ENCODE measurements at regions not wholly inside any gene's neighbourhood (a gene's known extent, or its start where the extent isn't known, plus 50 kb on each side); places are given as distances from the start of the nearest gene placed in this dataset.
A peak's percentile ranks its signal among the peaks of the same experiment; 100 is the strongest.

DNA sequence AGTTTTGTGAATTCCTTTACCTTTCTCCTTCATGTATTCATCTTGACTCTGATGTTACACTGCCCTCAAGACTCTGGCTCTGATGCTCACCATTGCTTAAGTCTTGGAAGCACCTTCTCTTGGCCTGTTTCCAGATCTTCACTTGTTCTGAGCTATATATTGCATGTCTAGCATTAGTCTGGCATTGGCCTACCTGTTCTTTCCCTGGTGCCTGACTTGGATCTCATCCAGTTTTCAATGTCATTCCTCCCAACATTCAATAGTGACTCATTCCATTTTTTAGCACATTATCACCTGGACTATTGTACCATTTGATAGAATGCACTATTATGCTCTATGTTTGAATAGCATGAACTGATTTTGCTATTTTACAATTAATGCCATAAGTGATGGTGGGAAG is 127.3 kb upstream of the NYAP2 start:
- Mint-ChIP-seq H3K27ac (ENCODE audit: unreplicated experiment) (no peak overlapping the region), H3K4me3 (ENCODE audit: unreplicated experiment) (no peak overlapping the region), H3K4me1 (ENCODE audit: unreplicated experiment) (peaks cover 4% of the 10 kb centered on the region), H3K36me3 (ENCODE audit: unreplicated experiment) (no peaks in the 10 kb centered on the region), H3K9me3 (ENCODE audit: unreplicated experiment) (no peaks in the 10 kb centered on the region), H3K27me3 (ENCODE audit: unreplicated experiment) (no peaks in the 10 kb centered on the region)
- TF ChIP-seq CTCF (IDR thresholded peaks at IDR 0.05): no peak
- DNase-seq (ENCODE audit: extremely low spot score, unreplicated experiment): no peak

GRCh38 chr2:225270861-225271260 is 128.6 kb upstream of the NYAP2 start:
- H3K27me3 Mint-ChIP-seq (ENCODE audit: unreplicated experiment): no peaks in the 10 kb centered on the region
- no peak overlapping the region for H3K27ac Mint-ChIP-seq (ENCODE audit: unreplicated experiment)
- H3K9me3 Mint-ChIP-seq (ENCODE audit: unreplicated experiment): no peaks in the 10 kb centered on the region
- H3K4me1 Mint-ChIP-seq (ENCODE audit: unreplicated experiment): peaks cover 4% of the 10 kb centered on the region
- peak; percentile 20 for TF ChIP-seq CTCF (IDR thresholded peaks at IDR 0.05)
- DNase-seq (ENCODE audit: extremely low spot score, unreplicated experiment): no peak
- H3K36me3 Mint-ChIP-seq (ENCODE audit: unreplicated experiment): no peaks in the 10 kb centered on the region
- no peak overlapping the region for H3K4me3 Mint-ChIP-seq (ENCODE audit: unreplicated experiment)

DNA sequence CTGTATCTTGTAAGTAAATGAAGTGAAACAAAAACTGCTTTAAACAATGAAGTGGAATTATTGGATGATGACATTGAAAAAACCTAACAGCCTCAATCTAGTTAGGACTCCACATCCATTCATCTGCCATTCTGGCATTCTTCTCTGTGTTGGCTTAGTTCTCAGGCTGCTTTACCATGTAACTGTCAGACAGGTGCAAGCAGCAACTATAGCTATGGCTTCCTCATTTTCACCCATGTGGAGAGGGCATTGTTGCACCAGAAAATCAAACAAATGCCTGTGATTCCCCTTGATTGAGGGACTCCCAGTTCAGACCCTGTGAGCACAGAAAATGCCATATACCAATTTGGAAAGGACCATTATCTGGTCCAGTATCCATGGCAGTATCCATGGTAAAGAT is 129.5 kb upstream of the NYAP2 start:
- Mint-ChIP-seq H3K4me3 (ENCODE audit: unreplicated experiment) (no peak overlapping the region), H3K4me1 (ENCODE audit: unreplicated experiment) (peaks cover 4% of the 10 kb centered on the region), H3K27ac (ENCODE audit: unreplicated experiment) (no peak overlapping the region), H3K27me3 (ENCODE audit: unreplicated experiment) (no peaks in the 10 kb centered on the region), H3K9me3 (ENCODE audit: unreplicated experiment) (no peaks in the 10 kb centered on the region), H3K36me3 (ENCODE audit: unreplicated experiment) (no peaks in the 10 kb centered on the region)
- DNase-seq (ENCODE audit: extremely low spot score, unreplicated experiment): no peak
- no peak for TF ChIP-seq CTCF (IDR thresholded peaks at IDR 0.05)

DNA sequence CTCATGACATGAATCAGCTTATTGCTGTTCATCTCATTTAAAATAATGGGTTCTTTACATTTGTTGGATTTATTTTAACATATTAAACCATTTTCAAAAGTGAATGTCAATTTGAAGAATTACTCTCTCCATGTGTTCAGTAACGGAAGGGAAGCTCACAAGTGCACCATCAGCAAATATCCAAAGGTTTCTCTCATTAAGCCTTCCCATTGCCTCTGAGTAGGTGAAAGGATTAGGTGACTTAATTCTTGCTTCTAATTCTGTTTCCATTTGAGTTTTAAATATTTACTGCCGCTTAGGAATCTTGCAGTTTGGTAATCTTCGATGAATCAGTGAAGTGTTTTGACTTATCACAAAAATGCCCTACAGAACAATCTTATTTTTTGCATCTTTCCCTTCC is 145.1 kb upstream of the NYAP2 start:
- TF ChIP-seq CTCF (IDR thresholded peaks at IDR 0.05): no peak
- H3K4me1 Mint-ChIP-seq (ENCODE audit: unreplicated experiment): no peaks in the 10 kb centered on the region
- no peaks in the 10 kb centered on the region for H3K36me3 Mint-ChIP-seq (ENCODE audit: unreplicated experiment)
- peaks cover 4% of the 10 kb centered on the region for H3K27me3 Mint-ChIP-seq (ENCODE audit: unreplicated experiment)
- peaks cover 9% of the 10 kb centered on the region for H3K9me3 Mint-ChIP-seq (ENCODE audit: unreplicated experiment)
- no peak for DNase-seq (ENCODE audit: extremely low spot score, unreplicated experiment)
- no peak overlapping the region for H3K27ac Mint-ChIP-seq (ENCODE audit: unreplicated experiment)
- H3K4me3 Mint-ChIP-seq (ENCODE audit: unreplicated experiment): no peak overlapping the region

DNA sequence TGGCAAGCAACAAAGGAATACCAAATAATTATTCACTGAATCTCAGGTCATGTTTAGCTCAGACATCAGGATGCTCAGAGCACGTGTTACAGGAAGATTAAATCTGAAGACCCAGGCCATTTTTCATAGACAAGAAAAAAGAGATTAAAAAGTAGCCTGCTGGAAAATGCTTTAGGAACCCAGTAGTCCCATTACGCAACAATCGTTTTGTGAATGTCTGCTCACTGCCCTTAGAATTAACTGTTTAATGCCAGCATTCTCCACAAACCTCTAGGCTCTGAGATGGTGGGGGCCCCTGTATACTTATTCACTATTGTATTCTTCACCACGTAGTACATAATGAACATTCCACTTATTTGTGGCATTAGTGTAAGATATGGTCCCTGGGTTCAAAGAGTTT is 154.6 kb upstream of the NYAP2 start:
- Mint-ChIP-seq H3K27ac (ENCODE audit: unreplicated experiment) (no peak overlapping the region), H3K36me3 (ENCODE audit: unreplicated experiment) (no peaks in the 10 kb centered on the region), H3K4me3 (ENCODE audit: unreplicated experiment) (no peak overlapping the region), H3K4me1 (ENCODE audit: unreplicated experiment) (no peaks in the 10 kb centered on the region), H3K27me3 (ENCODE audit: unreplicated experiment) (peaks cover 13% of the 10 kb centered on the region), H3K9me3 (ENCODE audit: unreplicated experiment) (no peaks in the 10 kb centered on the region)
- no peak for TF ChIP-seq CTCF (IDR thresholded peaks at IDR 0.05)
- DNase-seq (ENCODE audit: extremely low spot score, unreplicated experiment): no peak

Data from osteocyte (in vitro differentiated cells).